ENCODE measurements at regions not wholly inside any gene's neighbourhood (a gene's known extent, or its start where the extent isn't known, plus 50 kb on each side); places are given as distances from the start of the nearest gene placed in this dataset.

DNA sequence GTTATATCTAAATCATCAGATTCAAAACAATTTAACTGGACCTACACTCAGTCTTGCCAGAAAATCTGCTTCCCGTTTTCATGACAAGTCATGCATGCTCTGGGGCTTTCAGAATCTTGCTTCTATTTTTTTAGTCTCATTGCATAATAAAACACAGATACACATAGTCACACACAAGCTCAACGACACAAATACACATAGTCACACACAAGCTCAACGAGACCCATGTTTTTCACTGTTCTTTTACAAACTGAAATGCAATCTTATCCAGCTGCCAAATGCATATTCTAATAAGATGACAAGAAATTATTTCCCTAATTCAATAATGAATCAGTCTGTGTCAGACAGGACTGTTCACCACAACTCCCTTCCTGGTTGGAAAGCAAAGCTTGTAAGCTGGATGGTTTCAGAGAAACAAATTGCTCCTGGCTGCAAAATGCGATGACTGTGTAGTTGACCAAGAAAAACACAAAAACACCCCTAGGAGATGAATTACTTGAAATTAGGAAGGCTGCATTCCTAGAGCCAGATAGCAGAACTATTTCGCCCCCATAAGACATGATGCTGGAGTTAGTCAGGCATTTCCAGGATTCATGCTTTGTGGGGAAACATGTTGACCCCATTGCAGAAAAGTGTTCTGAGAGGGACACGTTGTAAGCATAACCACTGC, 208.7 kb downstream of the CHIC2 start:
- DNase-seq (ENCODE audit: low read depth): no peak
- TF ChIP-seq, protein P1, sequence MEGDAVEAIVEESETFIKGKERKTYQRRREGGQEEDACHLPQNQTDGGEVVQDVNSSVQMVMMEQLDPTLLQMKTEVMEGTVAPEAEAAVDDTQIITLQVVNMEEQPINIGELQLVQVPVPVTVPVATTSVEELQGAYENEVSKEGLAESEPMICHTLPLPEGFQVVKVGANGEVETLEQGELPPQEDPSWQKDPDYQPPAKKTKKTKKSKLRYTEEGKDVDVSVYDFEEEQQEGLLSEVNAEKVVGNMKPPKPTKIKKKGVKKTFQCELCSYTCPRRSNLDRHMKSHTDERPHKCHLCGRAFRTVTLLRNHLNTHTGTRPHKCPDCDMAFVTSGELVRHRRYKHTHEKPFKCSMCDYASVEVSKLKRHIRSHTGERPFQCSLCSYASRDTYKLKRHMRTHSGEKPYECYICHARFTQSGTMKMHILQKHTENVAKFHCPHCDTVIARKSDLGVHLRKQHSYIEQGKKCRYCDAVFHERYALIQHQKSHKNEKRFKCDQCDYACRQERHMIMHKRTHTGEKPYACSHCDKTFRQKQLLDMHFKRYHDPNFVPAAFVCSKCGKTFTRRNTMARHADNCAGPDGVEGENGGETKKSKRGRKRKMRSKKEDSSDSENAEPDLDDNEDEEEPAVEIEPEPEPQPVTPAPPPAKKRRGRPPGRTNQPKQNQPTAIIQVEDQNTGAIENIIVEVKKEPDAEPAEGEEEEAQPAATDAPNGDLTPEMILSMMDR (conservative IDR thresholded peaks at IDR 0.05; ENCODE audit: low read depth, low read length): no peak
- H3K4me3 ChIP-seq (ENCODE audit: low read length): no peak overlapping the region

DNA sequence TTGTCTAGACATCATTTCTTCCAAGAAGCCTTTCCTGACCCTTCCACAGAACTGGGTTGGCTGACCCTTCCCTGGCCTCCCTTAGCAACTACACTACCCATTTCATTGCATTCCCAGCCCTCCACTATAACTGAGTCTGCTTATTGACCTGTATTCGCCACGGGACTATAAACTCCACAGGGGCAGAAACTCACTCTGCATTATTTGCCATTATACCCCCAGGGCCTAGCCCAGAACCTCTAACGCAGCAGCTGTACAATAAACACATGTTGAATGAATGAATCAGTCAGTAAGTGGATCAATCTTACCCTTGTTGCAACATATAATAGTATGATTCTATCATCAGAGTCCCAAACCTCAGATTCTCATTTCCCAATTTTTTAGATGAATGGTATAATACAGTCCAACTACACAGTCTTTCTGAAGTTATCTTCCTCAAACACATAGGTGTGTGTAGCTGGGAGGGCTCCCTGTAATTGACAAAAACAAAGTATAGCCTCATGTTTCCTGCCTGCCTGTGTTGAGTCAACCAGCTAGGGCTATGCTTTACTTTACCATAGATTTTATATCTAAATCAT, 209.3 kb downstream of the CHIC2 start:
- no peak overlapping the region for H3K4me3 ChIP-seq (ENCODE audit: low read length)
- TF ChIP-seq, protein P1 (conservative IDR thresholded peaks at IDR 0.05; ENCODE audit: low read depth, low read length): no peak
- DNase-seq (ENCODE audit: low read depth): no peak

DNA sequence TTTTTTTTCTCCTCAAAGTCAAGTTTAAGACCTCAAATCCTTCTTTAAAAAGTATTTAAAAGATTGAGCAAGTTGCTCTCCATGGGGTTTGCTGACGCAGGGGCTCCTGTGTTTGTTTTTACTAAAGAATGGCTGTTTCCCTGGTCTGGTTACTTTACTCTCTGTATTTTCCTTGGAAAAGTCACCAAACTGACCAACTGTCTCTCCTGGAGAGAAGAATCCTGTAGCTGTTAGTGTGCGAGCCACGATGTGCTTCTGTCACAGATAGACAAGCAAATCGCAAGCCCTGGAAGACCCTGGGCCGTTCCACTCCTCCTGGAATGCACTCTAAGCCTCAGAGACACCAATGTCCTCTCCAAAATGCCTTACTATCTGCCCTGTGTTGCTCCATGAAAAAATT, 212.1 kb downstream of the CHIC2 start:
- no peak for DNase-seq (ENCODE audit: low read depth)
- TF ChIP-seq, protein P1 (conservative IDR thresholded peaks at IDR 0.05; ENCODE audit: low read depth, low read length): no peak
- no peak overlapping the region for H3K4me3 ChIP-seq (ENCODE audit: low read length)

DNA sequence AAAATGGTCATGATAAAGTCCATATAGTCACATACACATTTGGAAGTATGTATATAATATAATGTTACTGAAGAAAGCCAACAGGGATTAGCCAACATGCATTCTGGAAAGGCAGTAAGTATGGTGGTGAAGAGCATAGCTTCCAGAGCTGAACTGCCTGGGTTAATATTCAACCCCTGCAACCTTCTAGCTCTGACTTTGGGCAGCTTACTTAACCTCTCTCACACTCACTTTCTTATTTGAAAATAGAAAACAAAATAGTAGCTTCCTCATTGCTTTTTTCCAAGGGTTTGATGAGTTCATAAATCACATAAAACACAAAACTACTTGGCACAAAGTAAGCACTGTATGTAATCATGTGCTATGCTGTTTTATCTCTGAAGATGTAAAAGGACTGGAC, 216.4 kb downstream of the CHIC2 start:
- no peak for DNase-seq (ENCODE audit: low read depth)
- TF ChIP-seq, protein P1 (conservative IDR thresholded peaks at IDR 0.05; ENCODE audit: low read depth, low read length): no peak
- H3K4me3 ChIP-seq (ENCODE audit: low read length): no peak overlapping the region

DNA sequence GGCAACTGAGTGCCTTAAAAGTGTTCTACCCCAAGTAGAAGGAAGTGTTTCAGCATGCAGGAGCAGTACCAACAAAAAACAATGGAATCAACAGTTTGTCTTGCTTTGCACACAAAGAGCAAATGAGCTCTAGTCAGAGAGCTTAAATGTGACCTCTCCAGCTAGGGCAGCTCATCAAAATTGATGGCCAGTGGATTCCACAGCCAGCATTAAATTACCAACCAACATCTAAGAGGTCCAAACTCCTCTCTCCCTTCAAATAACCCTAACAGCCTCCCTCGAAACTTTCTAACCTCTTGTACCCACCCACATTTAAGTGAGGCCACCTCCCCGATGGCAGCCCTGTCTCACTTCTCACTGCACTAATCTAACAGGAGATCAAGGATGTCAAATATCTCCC, 219.9 kb downstream of the CHIC2 start:
- H3K4me3 ChIP-seq (ENCODE audit: low read length): no peak overlapping the region
- TF ChIP-seq, protein P1 (conservative IDR thresholded peaks at IDR 0.05; ENCODE audit: low read depth, low read length): no peak
- DNase-seq (ENCODE audit: low read depth): no peak

DNA sequence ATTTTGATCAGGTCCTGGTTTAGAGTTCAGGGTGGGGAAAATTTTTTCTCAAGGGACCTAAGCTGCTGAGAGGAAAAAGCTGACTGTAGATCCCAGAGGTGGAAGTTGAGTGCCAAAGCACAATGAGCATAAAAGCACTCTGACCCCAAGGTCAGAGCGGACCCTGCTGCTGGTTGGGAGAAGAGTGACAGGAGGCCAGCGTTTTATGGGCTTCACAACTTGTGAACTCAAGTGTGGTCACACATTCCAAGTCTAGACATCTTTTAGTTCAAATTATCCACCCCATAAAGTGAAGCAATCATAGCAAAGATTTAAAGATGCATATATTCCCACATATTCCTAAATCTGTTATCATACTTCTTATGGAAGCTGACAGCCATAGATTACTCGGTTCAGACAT, 220.3 kb downstream of the CHIC2 start:
- H3K4me3 ChIP-seq (ENCODE audit: low read length): no peak overlapping the region
- no peak for DNase-seq (ENCODE audit: low read depth)
- TF ChIP-seq, protein P1 (conservative IDR thresholded peaks at IDR 0.05; ENCODE audit: low read depth, low read length): no peak

DNA sequence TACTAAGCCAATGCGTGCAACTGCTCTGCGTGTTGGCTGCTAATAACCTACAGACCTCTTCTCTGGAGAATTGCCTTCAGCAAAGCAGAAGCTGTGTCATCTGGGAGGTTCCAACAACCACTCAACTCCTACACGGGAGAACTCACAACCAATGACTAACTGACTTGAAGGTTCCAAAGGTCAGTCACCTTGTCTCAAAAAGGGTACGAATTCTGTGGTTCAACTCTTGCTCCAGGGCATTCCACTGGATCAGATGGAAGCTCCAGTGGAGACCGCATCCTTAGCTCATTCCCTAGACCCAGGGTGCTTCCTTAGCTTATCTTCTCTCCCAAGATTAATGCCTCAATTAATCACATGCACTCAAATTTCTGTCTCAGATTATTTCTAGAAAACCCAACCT, 222.7 kb downstream of the CHIC2 start:
- TF ChIP-seq, protein P1 (conservative IDR thresholded peaks at IDR 0.05; ENCODE audit: low read depth, low read length): no peak
- no peak for DNase-seq (ENCODE audit: low read depth)
- H3K4me3 ChIP-seq (ENCODE audit: low read length): no peak overlapping the region

Measured in retinal pigment epithelial cell (primary cell).